A549 (cell line): ENCODE measurements at regions not wholly inside any gene's neighbourhood (a gene's known extent, or its start where the extent isn't known, plus 50 kb on each side); places are given as distances from the start of the nearest gene placed in this dataset.

Source experiments
- ATAC-seq, 2 experiments: fragments of 200-7000 bp in 1 of 2; fragments of >200 bp in 1 of 2; cut with Nextera tagmentation in 1 of 2; cut with Tn5 transposase in 1 of 2; 3 replicates each; pipeline versions ENCODE4 v1.8.0 to v1.9.1; 2018 to 2020; ENCODE audit warnings: mild to moderate bottlenecking in 1 of 2, moderate library complexity in 1 of 2
- CTCF ChIA-PET: fragments of 300-600 bp; sonication (Branson Sonifier 250); formaldehyde crosslinking; extraction: SDS; loops from one replicate; lab custom pipeline; 2021; ENCODE audit warnings: antibody characterized with exemption, inconsistent platforms; lab: Yijun Ruan, JAX
- POLR2A ChIA-PET: fragments of 350-600 bp; formaldehyde crosslinking; extraction: SDS; loops from one replicate; lab custom pipeline; 2021; ENCODE audit warnings: antibody characterized with exemption, inconsistent platforms; lab: Yijun Ruan, JAX
- DNase-seq, 2 experiments: peaks; one replicate each; pipeline versions ENCODE4 v3.0.0 to v3.0.0-alpha.2; 2011 to 2016; ENCODE audit warnings: low read depth in 1 of 2, low spot score in 1 of 2
- FAIRE-seq: peaks from 2 replicates; lab custom pipeline; 2011; peaks lifted over from hg19 to GRCh38; lab: Jason Lieb, UNC
- H3K27ac ChIP-seq, 2 experiments: fragments of >200 bp; sonication (Bioruptor Twin); formaldehyde crosslinking; 3 replicates each; pipeline ENCODE4 v1.5.1; 2016 to 2017
- H3K4me1 ChIP-seq: fragments of >200 bp; sonication (Bioruptor Twin); formaldehyde crosslinking; 3 replicates; pipeline ENCODE4 v1.6.1; 2016
- H3K4me2 ChIP-seq: fragments of >200 bp; sonication (Bioruptor Twin); formaldehyde crosslinking; 3 replicates; pipeline ENCODE4 v1.6.1; 2016
- H3K4me3 ChIP-seq: fragments of >200 bp; sonication (Bioruptor Twin); formaldehyde crosslinking; 3 replicates; pipeline ENCODE4 v1.5.1; 2016
- H3K9me3 ChIP-seq: fragments of >200 bp; sonication (Bioruptor Twin); formaldehyde crosslinking; 3 replicates; pipeline ENCODE4 v1.6.1; 2016
- CBX8 ChIP-seq: fragments of 200-600 bp; sonication (generic); IDR thresholded peaks from 2 replicates; pipeline ENCODE4 v1.6.1; 2016
- CHD4 ChIP-seq: fragments of 200-600 bp; sonication (generic); IDR thresholded peaks from 2 replicates; pipeline ENCODE4 v1.6.1; 2016; ENCODE audit warnings: antibody characterized with exemption, mild to moderate bottlenecking, borderline replicate concordance
- EHF ChIP-seq: fragments of 250-450 bp; sonication (Bioruptor Pico); IDR thresholded peaks from 2 replicates; pipeline ENCODE4 v1.5.0; 2020; ENCODE audit warnings: mild to moderate bottlenecking
- EHMT2 ChIP-seq: fragments of 200-600 bp; sonication (generic); IDR thresholded peaks from 2 replicates; pipeline ENCODE4 v1.6.1; 2016; ENCODE audit warnings: antibody characterized with exemption, low read depth, mild to moderate bottlenecking, moderate library complexity
- EP300 ChIP-seq, 2 experiments: fragments of >200 bp; sonication (Bioruptor Twin); formaldehyde crosslinking; IDR thresholded peaks; 2 replicates in 1 of 2; 3 replicates in 1 of 2; pipeline ENCODE4 v1.6.1; 2016 to 2017
- ESRRA ChIP-seq: fragments of 150-350 bp; IDR thresholded peaks from 2 replicates; pipeline ENCODE4 v1.6.1; 2014; ENCODE audit warnings: mild to moderate bottlenecking, low read length, borderline replicate concordance
- FOSB ChIP-seq: fragments of 250-450 bp; sonication (Bioruptor Pico); IDR thresholded peaks from 2 replicates; pipeline ENCODE4 v1.5.0; 2020; ENCODE audit warnings: mild to moderate bottlenecking, moderate library complexity
- FOXS1 ChIP-seq: fragments of 250-450 bp; sonication (Bioruptor Pico); IDR thresholded peaks from 2 replicates; pipeline ENCODE4 v1.5.0; 2020; ENCODE audit warnings: mild to moderate bottlenecking, moderate library complexity
- GATA3 ChIP-seq: IDR thresholded peaks from 2 replicates; pipeline ENCODE4 v1.6.1; 2012; ENCODE audit warnings: borderline replicate concordance
- HDAC2 ChIP-seq: fragments of 200-600 bp; sonication (generic); IDR thresholded peaks from 2 replicates; pipeline ENCODE4 v1.6.1; 2016
- HOXA7 ChIP-seq: fragments of 250-450 bp; sonication (Bioruptor Pico); IDR thresholded peaks from 2 replicates; pipeline ENCODE4 v1.5.0; 2020; ENCODE audit warnings: mild to moderate bottlenecking, moderate library complexity
- HOXB13 ChIP-seq: fragments of 250-450 bp; sonication (Bioruptor Pico); IDR thresholded peaks from 2 replicates; pipeline ENCODE4 v1.5.0; 2020; ENCODE audit warnings: low read depth, mild to moderate bottlenecking, moderate library complexity
- JUNB ChIP-seq: fragments of >200 bp; sonication (Bioruptor Twin); formaldehyde crosslinking; IDR thresholded peaks from 2 replicates; pipeline ENCODE4 v1.6.1; 2016
- MAFK ChIP-seq: fragments of 450-650 bp; IDR thresholded peaks from 2 replicates; pipeline ENCODE4 v1.6.1; 2014; ENCODE audit not compliant: partially characterized antibody
- MAX ChIP-seq: IDR thresholded peaks from 2 replicates; pipeline ENCODE4 v1.6.1; 2012
- MYC ChIP-seq: IDR thresholded peaks from 2 replicates; pipeline ENCODE4 v1.6.1; 2012; ENCODE audit warnings: mild to moderate bottlenecking, inconsistent platforms, low read length, improper control_type of control experiment, borderline replicate concordance
- NFE2L2 ChIP-seq: fragments of 150-350 bp; conservative IDR thresholded peaks from 2 replicates; pipeline ENCODE4 v1.6.1; 2014; ENCODE audit warnings: low read length
- NR3C1 ChIP-seq: fragments of >200 bp; sonication (Bioruptor Twin); formaldehyde crosslinking; IDR thresholded peaks from 3 replicates; pipeline ENCODE4 v1.6.1; 2017
- PHF8 ChIP-seq: fragments of 200-600 bp; sonication (generic); IDR thresholded peaks from 2 replicates; pipeline ENCODE4 v1.6.1; 2016; ENCODE audit warnings: low read depth, mild to moderate bottlenecking, antibody characterized with exemption, moderate library complexity, borderline replicate concordance
- POLR2A ChIP-seq: IDR thresholded peaks from 2 replicates; pipeline ENCODE4 v1.6.1; 2012; ENCODE audit warnings: mild to moderate bottlenecking, low read length
- RARB ChIP-seq: fragments of 250-450 bp; sonication (Bioruptor Pico); IDR thresholded peaks from 2 replicates; pipeline ENCODE4 v1.8.0; 2021; ENCODE audit warnings: mild to moderate bottlenecking, moderate library complexity
- RCOR1 ChIP-seq: fragments of 150-350 bp; IDR thresholded peaks from 2 replicates; pipeline ENCODE4 v1.6.1; 2014; ENCODE audit warnings: antibody characterized with exemption, low read length, low read depth
- TP53 ChIP-seq: fragments of 250-450 bp; sonication (Bioruptor Pico); IDR thresholded peaks from 2 replicates; pipeline ENCODE4 v1.5.0; 2021; ENCODE audit warnings: mild to moderate bottlenecking, moderate library complexity
- WGBS: methylation state at CpG from one replicate; pipeline ENCODE4 v1.1.6; 2017; ENCODE audit errors: missing lambda C conversion rate; 5-methylcytosine and 5-hydroxymethylcytosine counted together
- TF ChIP-seq, protein P1 (sequence below): fragments of 450-650 bp; IDR thresholded peaks from 2 replicates; pipeline ENCODE4 v1.6.1; 2014; ENCODE audit warnings: antibody characterized with exemption
- TF ChIP-seq, protein P2 (sequence below): fragments of >200 bp; sonication (Bioruptor Twin); formaldehyde crosslinking; IDR thresholded peaks from 3 replicates; pipeline ENCODE4 v1.5.1; 2016
- TF ChIP-seq, protein P3 (sequence below): fragments of 250-450 bp; sonication (Bioruptor Pico); IDR thresholded peaks from 2 replicates; pipeline ENCODE4 v1.5.0; 2021; ENCODE audit warnings: mild to moderate bottlenecking, moderate library complexity, borderline replicate concordance

- no peak overlapping the region for H3K27ac ChIP-seq
- DNase-seq (no peak), FAIRE-seq (no peak), ATAC-seq (no peak)
- no peak overlapping the region for H3K4me2 ChIP-seq
- no peaks in the 10 kb centered on the region for H3K9me3 ChIP-seq
- H3K4me3 ChIP-seq = no peak overlapping the region
- TF ChIP-seq PHF8 = no peak
- no peak for TF ChIP-seq MAFK
- TF ChIP-seq TP53 (CRISPR knock-in tag) = no peak
- TF ChIP-seq HDAC2 = no peak
- no peak for TF ChIP-seq GATA3
- TF ChIP-seq, protein P1, sequence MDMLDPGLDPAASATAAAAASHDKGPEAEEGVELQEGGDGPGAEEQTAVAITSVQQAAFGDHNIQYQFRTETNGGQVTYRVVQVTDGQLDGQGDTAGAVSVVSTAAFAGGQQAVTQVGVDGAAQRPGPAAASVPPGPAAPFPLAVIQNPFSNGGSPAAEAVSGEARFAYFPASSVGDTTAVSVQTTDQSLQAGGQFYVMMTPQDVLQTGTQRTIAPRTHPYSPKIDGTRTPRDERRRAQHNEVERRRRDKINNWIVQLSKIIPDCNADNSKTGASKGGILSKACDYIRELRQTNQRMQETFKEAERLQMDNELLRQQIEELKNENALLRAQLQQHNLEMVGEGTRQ = no peak
- TF ChIP-seq, protein P2, sequence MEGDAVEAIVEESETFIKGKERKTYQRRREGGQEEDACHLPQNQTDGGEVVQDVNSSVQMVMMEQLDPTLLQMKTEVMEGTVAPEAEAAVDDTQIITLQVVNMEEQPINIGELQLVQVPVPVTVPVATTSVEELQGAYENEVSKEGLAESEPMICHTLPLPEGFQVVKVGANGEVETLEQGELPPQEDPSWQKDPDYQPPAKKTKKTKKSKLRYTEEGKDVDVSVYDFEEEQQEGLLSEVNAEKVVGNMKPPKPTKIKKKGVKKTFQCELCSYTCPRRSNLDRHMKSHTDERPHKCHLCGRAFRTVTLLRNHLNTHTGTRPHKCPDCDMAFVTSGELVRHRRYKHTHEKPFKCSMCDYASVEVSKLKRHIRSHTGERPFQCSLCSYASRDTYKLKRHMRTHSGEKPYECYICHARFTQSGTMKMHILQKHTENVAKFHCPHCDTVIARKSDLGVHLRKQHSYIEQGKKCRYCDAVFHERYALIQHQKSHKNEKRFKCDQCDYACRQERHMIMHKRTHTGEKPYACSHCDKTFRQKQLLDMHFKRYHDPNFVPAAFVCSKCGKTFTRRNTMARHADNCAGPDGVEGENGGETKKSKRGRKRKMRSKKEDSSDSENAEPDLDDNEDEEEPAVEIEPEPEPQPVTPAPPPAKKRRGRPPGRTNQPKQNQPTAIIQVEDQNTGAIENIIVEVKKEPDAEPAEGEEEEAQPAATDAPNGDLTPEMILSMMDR = no peak
- no peak for TF ChIP-seq RARB (CRISPR knock-in tag)
- no peak for TF ChIP-seq CBX8
- TF ChIP-seq NR3C1 = no peak
- CTCF ChIA-PET = no interaction called here
- POLR2A ChIA-PET = no interaction called here
- H3K4me1 ChIP-seq = no peaks in the 10 kb centered on the region
Measured at GRCh38 chr1:208683141-208683540, 439.0 kb upstream of the PLXNA2 start.

DNA sequence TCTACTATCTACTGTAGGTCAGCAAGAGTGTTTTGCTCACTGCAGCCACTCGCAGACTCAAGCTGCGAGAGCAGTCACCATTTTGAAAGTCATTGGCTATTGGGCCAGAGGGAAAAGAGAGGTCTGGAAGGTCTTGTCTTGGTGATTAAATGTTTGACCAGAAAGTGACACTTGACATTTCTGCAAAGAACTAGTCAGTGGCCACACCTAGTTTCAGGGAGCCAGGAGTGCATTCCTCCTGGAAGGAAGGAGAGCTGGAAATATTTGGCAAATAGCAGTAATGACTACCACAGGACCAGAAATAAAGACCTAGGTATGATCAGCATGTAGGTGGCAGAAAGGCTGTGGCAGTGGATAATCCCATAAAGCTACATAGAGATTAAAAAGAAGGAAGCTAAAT lies 440.0 kb upstream of the PLXNA2 start:
- POLR2A ChIA-PET = no interaction called here
- TF ChIP-seq FOXS1 (CRISPR knock-in tag) (no peak), JUNB (no peak), TP53 (CRISPR knock-in tag) (no peak), HOXB13 (CRISPR knock-in tag) (no peak), CHD4 (no peak), EHMT2 (no peak), POLR2A (no peak), GATA3 (no peak), MAFK (no peak), ESRRA (no peak), FOSB (CRISPR knock-in tag) (no peak), MYC (no peak), MAX (no peak), EP300 (IDR thresholded peaks at IDR 0.05) (no peak), HOXA7 (CRISPR knock-in tag) (no peak), NFE2L2 (no peak), EHF (no peak), RCOR1 (no peak)
- TF ChIP-seq, protein P1 = no peak
- TF ChIP-seq, protein P3, sequence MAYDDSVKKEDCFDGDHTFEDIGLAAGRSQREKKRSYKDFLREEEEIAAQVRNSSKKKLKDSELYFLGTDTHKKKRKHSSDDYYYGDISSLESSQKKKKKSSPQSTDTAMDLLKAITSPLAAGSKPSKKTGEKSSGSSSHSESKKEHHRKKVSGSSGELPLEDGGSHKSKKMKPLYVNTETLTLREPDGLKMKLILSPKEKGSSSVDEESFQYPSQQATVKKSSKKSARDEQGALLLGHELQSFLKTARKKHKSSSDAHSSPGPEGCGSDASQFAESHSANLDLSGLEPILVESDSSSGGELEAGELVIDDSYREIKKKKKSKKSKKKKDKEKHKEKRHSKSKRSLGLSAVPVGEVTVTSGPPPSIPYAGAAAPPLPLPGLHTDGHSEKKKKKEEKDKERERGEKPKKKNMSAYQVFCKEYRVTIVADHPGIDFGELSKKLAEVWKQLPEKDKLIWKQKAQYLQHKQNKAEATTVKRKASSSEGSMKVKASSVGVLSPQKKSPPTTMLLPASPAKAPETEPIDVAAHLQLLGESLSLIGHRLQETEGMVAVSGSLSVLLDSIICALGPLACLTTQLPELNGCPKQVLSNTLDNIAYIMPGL (CRISPR knock-in tag) = no peak
- no peak for FAIRE-seq
- CTCF ChIA-PET = no interaction called here
- ATAC-seq = no peak
- DNase-seq = no peak
- Histone ChIP-seq H3K9me3 (no peaks in the 10 kb centered on the region), H3K4me1 (no peaks in the 10 kb centered on the region), H3K27ac (no peak overlapping the region), H3K4me3 (no peak overlapping the region), H3K4me2 (no peak overlapping the region)
- 12% methylated on average over 2 of the region's 2 CpGs for WGBS
